Nephron progenitor cell (in vitro differentiated cells): ENCODE measurements at regions not wholly inside any gene's neighbourhood (a gene's known extent, or its start where the extent isn't known, plus 50 kb on each side); places are given as distances from the start of the nearest gene placed in this dataset.
A peak's percentile ranks its signal among the peaks of the same experiment; 100 is the strongest.

Source experiments
- DNase-seq: peaks from one replicate; pipeline ENCODE4 v3.0.0; 2021
- H3K27ac Mint-ChIP-seq: 2 replicates; pipeline ENCODE4 v1.8.0; 2021; ENCODE audit warnings: mild to moderate bottlenecking, moderate library complexity, mixed read lengths
- H3K27me3 Mint-ChIP-seq: 2 replicates; pipeline ENCODE4 v1.8.0; 2021; ENCODE audit warnings: mild to moderate bottlenecking, low read depth, mixed read lengths; ENCODE audit not compliant: poor library complexity
- H3K36me3 Mint-ChIP-seq: 2 replicates; pipeline ENCODE4 v1.8.0; 2021; ENCODE audit warnings: low read depth, mixed read lengths
- H3K4me1 Mint-ChIP-seq: 2 replicates; pipeline ENCODE4 v1.8.0; 2021; ENCODE audit warnings: mixed read lengths
- H3K4me3 Mint-ChIP-seq: 2 replicates; pipeline ENCODE4 v1.8.0; 2021; ENCODE audit warnings: mild to moderate bottlenecking, moderate library complexity, mixed read lengths
- H3K9me3 Mint-ChIP-seq: 2 replicates; pipeline ENCODE4 v1.8.0; 2021; ENCODE audit warnings: mild to moderate bottlenecking, moderate library complexity, mixed read lengths
- TF ChIP-seq, protein P1 (sequence below): fragments of 200-600 bp; sonication (generic); IDR thresholded peaks from 2 replicates; pipeline ENCODE4 v1.5.0; 2021; ENCODE audit warnings: antibody characterized with exemption

- Mint-ChIP-seq H3K4me1 (no peaks in the 10 kb centered on the region), H3K9me3 (peaks cover 52% of the 10 kb centered on the region), H3K27me3 (no peaks in the 10 kb centered on the region), H3K27ac (peak overlapping the region; percentile 55), H3K36me3 (peaks cover 8% of the 10 kb centered on the region), H3K4me3 (no peak overlapping the region)
- DNase-seq: no peak
- TF ChIP-seq, protein P1, sequence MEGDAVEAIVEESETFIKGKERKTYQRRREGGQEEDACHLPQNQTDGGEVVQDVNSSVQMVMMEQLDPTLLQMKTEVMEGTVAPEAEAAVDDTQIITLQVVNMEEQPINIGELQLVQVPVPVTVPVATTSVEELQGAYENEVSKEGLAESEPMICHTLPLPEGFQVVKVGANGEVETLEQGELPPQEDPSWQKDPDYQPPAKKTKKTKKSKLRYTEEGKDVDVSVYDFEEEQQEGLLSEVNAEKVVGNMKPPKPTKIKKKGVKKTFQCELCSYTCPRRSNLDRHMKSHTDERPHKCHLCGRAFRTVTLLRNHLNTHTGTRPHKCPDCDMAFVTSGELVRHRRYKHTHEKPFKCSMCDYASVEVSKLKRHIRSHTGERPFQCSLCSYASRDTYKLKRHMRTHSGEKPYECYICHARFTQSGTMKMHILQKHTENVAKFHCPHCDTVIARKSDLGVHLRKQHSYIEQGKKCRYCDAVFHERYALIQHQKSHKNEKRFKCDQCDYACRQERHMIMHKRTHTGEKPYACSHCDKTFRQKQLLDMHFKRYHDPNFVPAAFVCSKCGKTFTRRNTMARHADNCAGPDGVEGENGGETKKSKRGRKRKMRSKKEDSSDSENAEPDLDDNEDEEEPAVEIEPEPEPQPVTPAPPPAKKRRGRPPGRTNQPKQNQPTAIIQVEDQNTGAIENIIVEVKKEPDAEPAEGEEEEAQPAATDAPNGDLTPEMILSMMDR: no peak
Measured at GRCh38 chr18:73023975-73024374, 156.2 kb upstream of the NETO1 start.

GRCh38 chr18:73009691-73010090 lies 141.9 kb upstream of the NETO1 start:
- no peak overlapping the region for H3K27ac Mint-ChIP-seq
- peaks cover 13% of the 10 kb centered on the region for H3K9me3 Mint-ChIP-seq
- H3K4me1 Mint-ChIP-seq: peaks cover 51% of the 10 kb centered on the region
- H3K36me3 Mint-ChIP-seq: peaks cover 11% of the 10 kb centered on the region
- TF ChIP-seq, protein P1: no peak
- peaks cover 4% of the 10 kb centered on the region for H3K27me3 Mint-ChIP-seq
- DNase-seq: no peak
- H3K4me3 Mint-ChIP-seq: no peak overlapping the region

DNA sequence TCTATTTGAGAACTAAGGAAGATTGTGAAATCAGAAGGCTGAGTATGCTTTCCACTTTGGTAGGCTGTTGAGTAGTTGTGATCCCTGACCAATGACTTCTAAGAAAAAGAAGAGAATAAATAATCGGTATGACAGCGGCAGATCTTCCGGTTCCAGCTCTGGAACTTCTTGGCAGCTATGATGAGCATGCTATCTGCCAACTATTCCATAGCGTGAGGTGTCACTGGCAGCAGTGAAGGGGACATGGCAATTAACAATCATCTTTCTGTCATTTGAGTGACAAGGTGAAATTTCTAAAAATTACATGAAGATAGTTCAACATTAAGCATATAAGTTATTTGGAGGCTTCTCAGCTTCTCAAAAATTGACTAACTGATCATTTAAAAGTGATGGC lies 140.1 kb upstream of the NETO1 start:
- H3K36me3 Mint-ChIP-seq: peaks cover 11% of the 10 kb centered on the region
- no peak for DNase-seq
- peak overlapping the region; percentile 9 for H3K27ac Mint-ChIP-seq
- TF ChIP-seq, protein P1: no peak
- peak overlapping the region; percentile 6 for H3K4me3 Mint-ChIP-seq
- peaks cover 51% of the 10 kb centered on the region for H3K4me1 Mint-ChIP-seq
- H3K9me3 Mint-ChIP-seq: peaks cover 11% of the 10 kb centered on the region
- H3K27me3 Mint-ChIP-seq: no peaks in the 10 kb centered on the region

- H3K4me3 Mint-ChIP-seq: peak overlapping the region; percentile 43
- peak overlapping the region; percentile 93 for H3K27ac Mint-ChIP-seq
- H3K36me3 Mint-ChIP-seq: peaks cover 11% of the 10 kb centered on the region
- H3K4me1 Mint-ChIP-seq: peaks cover 51% of the 10 kb centered on the region
- TF ChIP-seq, protein P1: no peak
- H3K27me3 Mint-ChIP-seq: no peaks in the 10 kb centered on the region
- peaks cover 11% of the 10 kb centered on the region for H3K9me3 Mint-ChIP-seq
- no peak for DNase-seq
Measured at GRCh38 chr18:73007195-73007914, 139.6 kb upstream of the NETO1 start.

GRCh38 chr18:73006331-73006730 lies 138.5 kb upstream of the NETO1 start:
- Mint-ChIP-seq H3K27ac (no peak overlapping the region), H3K4me3 (no peak overlapping the region), H3K9me3 (peaks cover 10% of the 10 kb centered on the region), H3K4me1 (peaks cover 43% of the 10 kb centered on the region), H3K27me3 (no peaks in the 10 kb centered on the region), H3K36me3 (peaks cover 10% of the 10 kb centered on the region)
- DNase-seq: no peak
- TF ChIP-seq, protein P1: no peak

GRCh38 chr18:73004260-73004659 lies 136.5 kb upstream of the NETO1 start:
- no peak for DNase-seq
- H3K36me3 Mint-ChIP-seq: no peaks in the 10 kb centered on the region
- no peak overlapping the region for H3K27ac Mint-ChIP-seq

More at GRCh38 chr18:73004260-73004659, 136.5 kb upstream of the NETO1 start:
- H3K4me1 Mint-ChIP-seq: peaks cover 29% of the 10 kb centered on the region
- H3K27me3 Mint-ChIP-seq: no peaks in the 10 kb centered on the region
- H3K9me3 Mint-ChIP-seq: no peaks in the 10 kb centered on the region
- H3K4me3 Mint-ChIP-seq: no peak overlapping the region
- TF ChIP-seq, protein P1: no peak
